AG08395 (cell line): ENCODE measurements at regions not wholly inside any gene's neighbourhood (a gene's known extent, or its start where the extent isn't known, plus 50 kb on each side); places are given as distances from the start of the nearest gene placed in this dataset.
"Not testable (repeated sequence)": the region's sequence is repeated elsewhere in the genome, so short reads cannot be mapped to it uniquely, and the experiment has no call there.

Experiments used
- DNase-seq: peaks from one replicate; pipeline ENCODE4 v3.0.0; 2012; ENCODE audit warnings: mixed read lengths, low spot score

- DNase-seq, result peak; percentile 79
These were observed 136.3 kb downstream of the LY86 start for GRCh38 chr6:6724539-6725467.

GRCh38 chr6:6725468-6726209 is 137.1 kb downstream of the LY86 start:
- DNase-seq, result no peak

- DNase-seq, result no peak
These were observed 139.8 kb downstream of the LY86 start for GRCh38 chr6:6728169-6728941.

- no peak for DNase-seq
These were observed 141.5 kb downstream of the LY86 start for GRCh38 chr6:6729971-6730370.

- DNase-seq, result peak; percentile 93
These were observed 142.3 kb downstream of the LY86 start for GRCh38 chr6:6730831-6731230.

- DNase-seq, result no peak
These were observed 146.3 kb downstream of the LY86 start for GRCh38 chr6:6734479-6735465.

GRCh38 chr6:6736791-6737654 is 148.5 kb downstream of the LY86 start:
- DNase-seq, result peak; percentile 87

GRCh38 chr6:6737671-6738070 is 149.2 kb downstream of the LY86 start:
- no peak for DNase-seq

- DNase-seq, result no peak
These were observed 149.6 kb downstream of the LY86 start for GRCh38 chr6:6738108-6738507.

GRCh38 chr6:6738922-6739716 is 150.6 kb downstream of the LY86 start:
- no peak for DNase-seq

GRCh38 chr6:6740595-6740994 is 152.1 kb downstream of the LY86 start:
- DNase-seq, result no peak

GRCh38 chr6:6741264-6741663 is 152.7 kb downstream of the LY86 start:
- DNase-seq, result no peak

- no peak for DNase-seq
These were observed 154.0 kb downstream of the LY86 start for GRCh38 chr6:6742535-6742934.

- DNase-seq, result no peak
These were observed 156.0 kb downstream of the LY86 start for GRCh38 chr6:6744551-6744950.

- DNase-seq, result not testable (repeated sequence)
These were observed 157.3 kb downstream of the LY86 start for GRCh38 chr6:6745637-6746332.

GRCh38 chr6:6746333-6746969 is 157.9 kb downstream of the LY86 start:
- no peak for DNase-seq

GRCh38 chr6:6746970-6747338 is 158.4 kb downstream of the LY86 start:
- DNase-seq, result no peak

- no peak for DNase-seq
These were observed 158.9 kb downstream of the LY86 start for GRCh38 chr6:6747371-6747770.
